CD4-positive, alpha-beta T cell treated with Interleukin-12 subunit alpha and Interleukin-12 subunit beta, for 1 hour (primary cell): ENCODE measurements at regions not wholly inside any gene's neighbourhood (a gene's known extent, or its start where the extent isn't known, plus 50 kb on each side); places are given as distances from the start of the nearest gene placed in this dataset.
"Not testable (repeated sequence)": the region's sequence is repeated elsewhere in the genome, so short reads cannot be mapped to it uniquely, and the experiment has no call there.

Source experiments
- DNase-seq: peaks from one replicate; pipeline ENCODE4 v3.0.0-alpha.2; 2020

- DNase-seq, result no peak
Measured at GRCh38 chr22:27073601-27074425, 416.4 kb downstream of the MIAT start.

- DNase-seq, result no peak
Measured at GRCh38 chr22:27075028-27075678, 417.8 kb downstream of the MIAT start.

DNA sequence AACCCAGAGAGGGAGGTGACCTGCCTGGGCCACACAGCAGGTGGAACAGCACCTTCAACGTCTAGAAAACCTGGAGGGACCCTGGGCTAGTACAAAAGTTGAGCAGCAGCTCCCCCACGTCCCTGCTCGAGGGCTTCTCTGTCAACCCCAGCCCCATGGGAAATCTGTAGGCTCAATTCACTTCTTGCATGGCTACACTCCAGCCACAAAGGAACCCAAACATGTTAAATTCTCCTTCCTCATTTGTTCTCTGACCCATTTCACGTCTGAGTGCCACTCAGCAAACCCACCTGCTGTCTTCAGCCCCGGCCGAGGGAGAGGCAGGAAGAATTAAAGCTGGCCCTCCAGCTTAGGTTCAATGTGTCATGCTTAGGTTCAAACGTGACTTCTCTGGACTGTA is 418.5 kb downstream of the MIAT start:
- no peak for DNase-seq

DNA sequence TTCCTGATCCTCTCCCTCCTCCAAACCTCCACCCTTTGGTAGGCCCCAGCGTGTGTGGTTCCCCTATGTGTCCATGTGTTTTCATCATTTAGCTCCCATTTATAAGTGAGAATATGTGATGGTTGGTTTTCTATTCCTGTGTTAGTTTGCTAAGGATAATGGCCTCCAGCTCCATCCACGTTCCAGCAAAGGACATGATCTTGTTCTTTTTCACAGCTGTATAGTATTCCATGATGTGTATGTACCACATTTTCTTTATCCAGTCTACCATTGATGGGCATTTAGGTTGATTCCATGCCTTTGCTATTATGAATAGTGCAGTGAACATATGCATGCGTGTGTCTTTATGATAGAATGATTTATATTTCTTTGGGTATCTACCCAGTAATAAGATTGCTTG is 420.7 kb downstream of the MIAT start:
- not testable (repeated sequence) for DNase-seq

DNA sequence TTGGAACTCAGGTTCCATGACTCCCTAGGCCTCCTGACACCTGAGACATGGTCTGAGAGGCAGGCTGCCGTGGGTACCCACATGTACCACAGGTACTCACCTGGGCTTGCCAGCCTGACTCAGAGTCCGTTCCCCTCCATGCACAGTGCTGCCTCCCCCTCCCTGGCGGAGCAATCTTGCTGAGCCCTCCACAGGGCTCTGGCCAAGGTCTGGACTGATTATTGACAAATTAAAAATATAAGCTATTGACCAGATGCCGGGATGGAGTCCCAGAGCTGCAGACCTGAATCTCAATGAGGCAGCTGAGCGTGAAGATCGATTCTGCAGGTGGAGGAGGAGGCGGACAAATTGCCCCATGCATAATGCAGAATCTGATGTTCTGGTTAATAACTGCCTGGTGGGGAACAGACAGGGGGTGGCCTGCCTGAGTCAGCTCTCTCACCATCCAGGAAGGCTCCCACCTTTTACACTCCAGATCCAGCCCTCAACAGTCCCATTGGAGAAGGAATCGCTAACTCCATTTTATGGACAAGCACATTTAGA is 422.7 kb downstream of the MIAT start:
- DNase-seq, result no peak

GRCh38 chr22:27080863-27081262 is 423.5 kb downstream of the MIAT start:
- DNase-seq, result no peak

GRCh38 chr22:27083610-27084009 is 426.2 kb downstream of the MIAT start:
- no peak for DNase-seq

- no peak for DNase-seq
Measured at GRCh38 chr22:27084130-27084529, 426.7 kb downstream of the MIAT start.

- DNase-seq, result no peak
Measured at GRCh38 chr22:27086080-27087044, 429.0 kb downstream of the MIAT start.

DNA sequence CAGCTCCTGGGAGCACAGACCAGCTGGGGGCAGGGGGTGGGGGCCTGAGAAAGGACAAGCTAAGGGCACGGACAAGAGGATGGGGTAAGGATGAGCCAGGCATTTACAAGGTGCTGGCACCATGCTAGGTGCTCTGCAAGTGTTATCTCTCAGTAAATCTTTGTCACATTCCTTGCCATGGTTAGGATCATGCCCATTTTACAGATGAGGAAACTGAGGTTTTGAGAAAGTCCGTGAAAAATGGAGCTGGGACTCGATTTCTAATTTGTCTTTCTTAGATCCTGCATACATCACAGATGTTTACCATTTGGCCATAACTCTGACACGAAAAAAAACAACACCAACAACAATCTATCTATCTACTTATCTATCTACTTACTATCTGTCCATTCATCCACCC is 429.7 kb downstream of the MIAT start:
- DNase-seq, result no peak

DNA sequence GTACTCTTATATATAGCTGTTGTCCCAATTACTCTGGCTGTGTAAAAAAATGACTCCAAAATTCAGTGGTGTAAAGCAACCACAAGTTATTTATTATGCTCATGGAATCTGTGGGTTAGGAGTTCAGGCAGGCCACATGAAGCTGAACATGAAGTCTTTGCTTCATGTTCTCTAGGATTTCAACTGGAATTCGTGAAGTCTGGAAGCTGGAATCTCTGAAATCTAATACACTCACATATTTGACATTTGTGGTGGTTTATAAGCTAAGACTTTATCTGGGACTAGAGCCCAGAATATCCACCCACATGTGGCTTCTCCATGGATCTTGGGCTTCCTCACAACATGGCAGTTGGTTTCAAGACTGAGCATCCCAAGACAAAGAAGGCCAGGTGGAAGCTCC is 430.6 kb downstream of the MIAT start:
- DNase-seq, result no peak

- DNase-seq, result no peak
Measured at GRCh38 chr22:27089264-27089663, 431.9 kb downstream of the MIAT start.

DNA sequence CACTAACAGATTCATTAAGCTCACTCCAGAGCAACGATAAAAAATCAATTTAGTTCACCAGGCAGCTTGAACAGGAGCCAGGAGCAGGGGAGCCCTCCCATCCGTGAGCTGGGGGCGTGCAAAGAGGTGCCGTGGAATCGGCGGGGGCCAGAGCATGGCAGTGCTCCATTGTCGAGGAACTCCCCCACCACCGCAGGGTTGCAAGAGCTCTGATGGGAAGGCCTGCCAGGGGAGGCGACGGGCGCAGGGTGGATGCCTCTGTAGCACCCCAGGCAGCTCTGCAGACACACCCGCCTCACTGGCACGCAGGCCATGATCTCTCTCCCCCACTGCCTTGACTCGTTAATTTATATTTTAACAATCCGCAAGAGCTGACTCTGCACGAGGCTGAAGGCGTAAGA is 433.2 kb downstream of the MIAT start:
- no peak for DNase-seq

DNA sequence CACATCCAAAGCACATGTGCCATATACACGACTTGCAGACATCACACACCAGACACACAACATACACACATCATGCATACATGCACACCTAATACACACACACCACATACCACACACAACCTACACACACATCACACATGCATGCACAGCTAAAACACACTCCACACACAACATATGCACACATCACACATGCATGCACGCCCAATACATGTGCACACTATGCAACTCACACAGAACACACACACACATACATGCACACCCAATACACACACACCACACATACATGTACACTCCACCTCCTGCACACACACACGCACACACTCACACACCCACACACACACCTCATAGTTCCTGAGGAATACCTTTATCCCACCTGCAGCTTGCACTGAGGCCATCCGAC is 436.0 kb downstream of the MIAT start:
- DNase-seq, result no peak

DNA sequence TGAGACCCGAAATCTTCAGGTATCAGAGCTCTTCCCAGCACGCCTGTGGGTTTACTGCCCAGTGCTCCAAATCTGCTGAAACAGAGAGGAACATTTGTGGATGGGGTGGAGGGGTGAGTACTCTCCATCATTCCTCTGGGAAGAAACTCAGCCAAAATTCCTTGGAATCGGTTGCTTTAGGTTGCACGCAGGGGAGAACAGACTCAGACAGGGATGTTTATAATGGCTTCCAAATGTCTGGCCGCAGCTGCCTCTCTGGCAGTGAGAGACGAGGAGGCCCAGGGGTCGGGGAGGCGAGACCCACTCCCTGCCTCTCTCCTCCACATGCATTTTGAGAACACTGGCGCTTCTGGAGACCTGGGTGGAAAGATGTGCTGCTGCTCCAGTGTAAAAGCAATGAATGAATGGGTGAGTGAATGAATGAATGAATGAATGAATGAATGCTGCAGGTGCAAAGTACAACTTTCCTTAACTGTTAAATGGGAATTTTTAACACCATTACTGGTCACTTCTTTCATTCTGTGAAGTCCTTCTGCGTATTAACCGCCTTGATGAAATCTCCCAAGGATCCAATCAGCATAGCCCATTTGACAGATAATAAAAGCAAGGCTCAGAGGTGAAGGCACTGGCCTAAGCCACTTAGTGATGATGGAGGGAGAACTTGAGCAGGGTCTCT is 437.4 kb downstream of the MIAT start:
- DNase-seq, result no peak

DNA sequence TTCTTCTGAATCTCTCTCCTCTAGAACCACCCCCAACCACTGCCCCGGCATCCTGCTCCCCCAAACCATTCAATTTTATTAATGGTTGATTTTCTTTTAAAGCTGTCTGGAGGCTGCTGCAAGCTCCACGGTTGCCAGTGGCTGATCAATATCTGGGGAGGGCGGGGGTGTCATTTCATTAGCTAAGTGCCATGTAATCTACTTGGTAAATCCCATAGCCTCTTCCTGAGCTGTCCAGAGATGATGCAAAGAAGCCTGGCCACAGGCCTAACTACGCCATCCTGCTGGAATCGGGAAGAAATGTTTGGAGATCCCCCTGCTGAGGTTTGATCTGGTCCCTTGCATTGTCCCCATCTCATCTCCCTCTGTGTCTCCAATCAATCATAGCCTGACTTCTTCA is 440.1 kb downstream of the MIAT start:
- no peak for DNase-seq

- no peak for DNase-seq
Measured at GRCh38 chr22:27097933-27098332, 440.5 kb downstream of the MIAT start.

GRCh38 chr22:27099946-27100722 is 442.7 kb downstream of the MIAT start:
- no peak for DNase-seq

DNA sequence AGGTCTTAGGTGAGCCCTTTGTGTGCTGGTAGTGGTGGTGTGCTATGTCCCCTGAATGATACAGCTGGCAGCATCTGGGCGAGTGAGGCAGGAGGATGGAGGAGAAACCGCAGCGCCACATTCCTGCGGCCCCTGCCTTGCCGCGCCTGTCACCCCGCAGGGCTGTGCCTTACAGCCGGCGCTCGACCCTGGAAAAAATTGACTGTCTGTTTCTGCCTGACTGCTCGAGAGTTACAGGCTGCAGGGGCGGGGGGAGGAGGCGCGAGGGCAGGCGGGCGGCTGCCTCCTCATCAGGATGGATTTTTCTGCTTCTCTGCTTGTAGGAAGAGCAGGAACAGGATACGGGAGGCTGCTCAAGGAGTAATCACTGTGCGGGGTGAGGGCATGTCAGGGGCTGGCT is 443.4 kb downstream of the MIAT start:
- DNase-seq, result no peak

DNA sequence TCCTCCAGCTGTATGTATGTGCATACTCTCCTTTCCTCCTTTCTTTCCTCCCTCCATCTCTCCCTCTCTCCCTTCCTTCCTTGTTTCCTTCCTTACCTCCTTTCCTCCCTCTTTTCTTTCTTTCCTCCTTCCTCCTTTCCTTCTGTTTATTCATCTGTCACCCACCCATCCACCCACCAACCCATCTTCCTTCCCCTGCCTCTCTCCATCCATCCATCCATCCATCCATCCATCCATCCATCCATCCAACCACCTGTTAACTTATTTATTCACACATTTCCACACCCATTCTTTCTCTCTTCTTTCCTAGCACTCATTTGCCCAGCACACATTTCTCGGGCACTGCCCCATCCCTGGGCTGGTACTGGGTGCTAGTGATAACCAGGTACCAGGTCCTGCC is 443.9 kb downstream of the MIAT start:
- DNase-seq, result no peak

DNA sequence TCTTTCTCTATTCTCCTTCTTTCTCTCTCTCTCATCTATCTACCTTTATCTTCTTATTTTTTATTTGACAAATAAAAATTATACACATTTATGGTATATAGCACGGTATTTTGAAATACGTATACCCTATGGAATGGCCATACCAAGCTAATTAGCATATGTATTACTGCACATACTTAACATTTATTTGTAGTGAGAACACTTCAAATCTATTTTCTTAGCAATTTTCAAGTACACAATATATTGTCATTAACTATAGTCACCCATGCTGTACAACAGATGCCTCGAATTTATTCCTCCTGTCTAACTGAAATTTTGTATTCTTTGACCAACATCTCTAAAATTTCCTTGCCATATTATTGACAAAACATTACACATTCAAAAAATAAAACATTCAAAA is 447.1 kb downstream of the MIAT start:
- DNase-seq, result no peak
